SK-N-SH (cell line): ENCODE measurements at regions not wholly inside any gene's neighbourhood (a gene's known extent, or its start where the extent isn't known, plus 50 kb on each side); places are given as distances from the start of the nearest gene placed in this dataset.

ENCODE experiments used
- CHD2 ChIP-seq: fragments of 150-350 bp; IDR thresholded peaks from 2 replicates; pipeline ENCODE4 v1.6.1; 2018; ENCODE audit warnings: low read length; ENCODE audit not compliant: partially characterized antibody
- CTCF ChIP-seq: fragments of 200-600 bp; sonication (generic); IDR thresholded peaks from 2 replicates; pipeline ENCODE4 v1.6.1; 2017; ENCODE audit warnings: antibody characterized with exemption, mild to moderate bottlenecking, moderate library complexity
- EP300 ChIP-seq, 2 experiments: IDR thresholded peaks; 2 replicates each; pipeline versions ENCODE4 v1.4.0 to v1.6.1; 2012; ENCODE audit warnings: borderline replicate concordance in 1 of 2, low read depth in 1 of 2, low read length in 1 of 2
- GATA2 ChIP-seq: sonication (generic); formaldehyde crosslinking; IDR thresholded peaks from 2 replicates; pipeline ENCODE4 v1.5.0; 2020; ENCODE audit warnings: mild to moderate bottlenecking, missing genetic modification reagents
- MAX ChIP-seq: IDR thresholded peaks from 2 replicates; pipeline ENCODE4 v1.4.0; 2012; ENCODE audit warnings: low read depth
- MXI1 ChIP-seq: IDR thresholded peaks from 2 replicates; pipeline ENCODE4 v1.6.1; 2012; ENCODE audit warnings: mild to moderate bottlenecking, low read depth, low read length, improper control_type of control experiment
- NFIC ChIP-seq: IDR thresholded peaks from 2 replicates; pipeline ENCODE4 v1.4.0; 2012; ENCODE audit warnings: borderline replicate concordance
- POLR2AphosphoS5 ChIP-seq: IDR thresholded peaks from 2 replicates; pipeline ENCODE4 v1.6.1; 2012; ENCODE audit warnings: low read depth, low read length
- RXRA ChIP-seq: IDR thresholded peaks from 2 replicates; pipeline ENCODE4 v1.4.0; 2012; ENCODE audit warnings: low read depth, mild to moderate bottlenecking, borderline replicate concordance
- SMC3 ChIP-seq: IDR thresholded peaks from 2 replicates; pipeline ENCODE4 v1.6.1; 2012; ENCODE audit warnings: low read depth, low read length, improper control_type of control experiment
- USF1 ChIP-seq: IDR thresholded peaks from 2 replicates; pipeline ENCODE4 v1.4.0; 2012; ENCODE audit warnings: low read depth, borderline replicate concordance
- YY1 ChIP-seq: IDR thresholded peaks from 2 replicates; pipeline ENCODE4 v1.4.0; 2012; ENCODE audit warnings: low read depth, mild to moderate bottlenecking

GRCh38 chr7:54831046-54831643, 72.1 kb upstream of the SEC61G start:
- no peak for TF ChIP-seq NFIC
- no peak for TF ChIP-seq MXI1
- no peak for TF ChIP-seq CHD2
- TF ChIP-seq CTCF = no peak
- TF ChIP-seq EP300 (IDR thresholded peaks at IDR 0.05; ENCODE audit: borderline replicate concordance in 1 of 2, low read depth in 1 of 2, low read length in 1 of 2) = no peak
- TF ChIP-seq MAX = no peak
- no peak for TF ChIP-seq GATA2 (CRISPR knock-in tag)
- no peak for TF ChIP-seq RXRA
- no peak for TF ChIP-seq SMC3
- no peak for TF ChIP-seq POLR2AphosphoS5
- TF ChIP-seq USF1 = no peak
- no peak for TF ChIP-seq YY1
